ENCODE measurements at regions not wholly inside any gene's neighbourhood (a gene's known extent, or its start where the extent isn't known, plus 50 kb on each side); places are given as distances from the start of the nearest gene placed in this dataset.

- TF ChIP-seq CTCF (IDR thresholded peaks at IDR 0.05; ENCODE audit: low read length) = no peak
- TF ChIP-seq EZH2 (optimal IDR thresholded peaks at IDR 0.05; ENCODE audit: low read depth, low read length) = no peak
These were observed 538.8 kb downstream of the MCTP2 start for GRCh38 chr15:94770199-94770598.

Data from MM.1S (cell line).